SK-N-MC (cell line): ENCODE measurements at regions not wholly inside any gene's neighbourhood (a gene's known extent, or its start where the extent isn't known, plus 50 kb on each side); places are given as distances from the start of the nearest gene placed in this dataset.

ENCODE experiments used
- DNase-seq: peaks from one replicate; pipeline ENCODE4 v3.0.0-alpha.2; 2011; ENCODE audit warnings: low read depth, low spot score
- H3K27ac ChIP-seq: fragments of 200-600 bp; sonication (generic); 2 replicates; pipeline ENCODE4 v1.5.1; 2016; ENCODE audit warnings: mixed run types
- H3K36me3 ChIP-seq: fragments of 200-600 bp; sonication (generic); 2 replicates; pipeline ENCODE4 v1.6.1; 2017; ENCODE audit warnings: antibody characterized with exemption, low read length, mixed read lengths; ENCODE audit not compliant: insufficient read depth
- H3K4me3 ChIP-seq: fragments of 200-600 bp; sonication (generic); 2 replicates; pipeline ENCODE4 v1.5.1; 2016
- H3K9ac ChIP-seq: fragments of 200-600 bp; sonication (generic); 2 replicates; pipeline ENCODE4 v1.8.0; 2017; ENCODE audit warnings: mixed run types, mixed read lengths; ENCODE audit not compliant: insufficient read length
- H3K9me3 ChIP-seq: fragments of 200-600 bp; sonication (generic); 2 replicates; pipeline ENCODE4 v1.6.1; 2017; ENCODE audit warnings: low read depth, mild to moderate bottlenecking, antibody characterized with exemption, low read length, moderate library complexity, mixed read lengths
- EZH2 ChIP-seq: fragments of 200-600 bp; sonication (generic); IDR thresholded peaks from one replicate; pipeline ENCODE4 v1.6.1; 2017; ENCODE audit warnings: antibody characterized with exemption
- FOXP2 ChIP-seq: optimal IDR thresholded peaks from 2 replicates; pipeline ENCODE3; 2011; ENCODE audit warnings: mild to moderate bottlenecking, moderate library complexity; ENCODE audit not compliant: insufficient read depth; ENCODE audit errors: extremely low read length, control extremely low read depth
- POLR2AphosphoS5 ChIP-seq: IDR thresholded peaks from 2 replicates; pipeline ENCODE4 v1.6.1; 2012; ENCODE audit warnings: mild to moderate bottlenecking, low read depth, low read length, borderline replicate concordance

GRCh38 chr10:100620087-100620835, 84.5 kb downstream of the HIF1AN start:
- no peak for DNase-seq
- Histone ChIP-seq H3K9me3 (no peaks in the 10 kb centered on the region), H3K4me3 (no peak overlapping the region), H3K27ac (no peak overlapping the region), H3K36me3 (no peaks in the 10 kb centered on the region), H3K9ac (no peak overlapping the region)
- TF ChIP-seq POLR2AphosphoS5 (no peak), FOXP2 (no peak), EZH2 (no peak)

GRCh38 chr10:100621360-100622205, 85.8 kb downstream of the HIF1AN start:
- Histone ChIP-seq H3K36me3 (no peaks in the 10 kb centered on the region), H3K9ac (no peak overlapping the region), H3K9me3 (no peaks in the 10 kb centered on the region), H3K27ac (no peak overlapping the region), H3K4me3 (no peak overlapping the region)
- TF ChIP-seq POLR2AphosphoS5 (no peak), EZH2 (no peak), FOXP2 (no peak)
- DNase-seq: no peak

DNA sequence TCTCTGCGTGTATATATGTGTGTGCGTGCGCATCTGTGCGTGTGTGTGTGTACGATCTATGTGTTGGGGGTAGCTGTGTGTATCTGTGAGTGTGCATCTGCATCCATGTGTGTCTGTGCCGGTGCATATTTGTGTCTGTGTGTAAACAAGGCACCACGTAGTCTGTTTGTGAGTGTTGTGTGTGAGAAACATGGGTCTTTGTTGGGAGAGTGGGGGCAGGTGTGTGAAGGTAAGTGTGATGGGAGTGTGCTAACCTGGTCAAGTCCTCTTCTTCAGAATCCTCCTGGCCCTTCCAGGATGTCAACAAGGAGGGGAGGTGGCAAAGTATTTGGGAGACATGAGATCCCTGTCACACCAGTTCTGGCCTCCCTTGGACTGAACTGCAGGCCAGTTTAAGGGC, 87.2 kb downstream of the HIF1AN start:
- Histone ChIP-seq H3K9ac (no peak overlapping the region), H3K4me3 (no peak overlapping the region), H3K9me3 (no peaks in the 10 kb centered on the region), H3K36me3 (no peaks in the 10 kb centered on the region), H3K27ac (no peak overlapping the region)
- DNase-seq: no peak
- TF ChIP-seq FOXP2 (no peak), EZH2 (no peak), POLR2AphosphoS5 (no peak)

- no peak overlapping the region for H3K27ac ChIP-seq
- no peak for TF ChIP-seq POLR2AphosphoS5
- no peak for TF ChIP-seq EZH2
- TF ChIP-seq FOXP2: no peak
- DNase-seq: no peak
- H3K4me3 ChIP-seq: no peak overlapping the region
- no peaks in the 10 kb centered on the region for H3K36me3 ChIP-seq
- no peaks in the 10 kb centered on the region for H3K9me3 ChIP-seq
- no peak overlapping the region for H3K9ac ChIP-seq
These were observed 87.9 kb downstream of the HIF1AN start for GRCh38 chr10:100623521-100624230.

DNA sequence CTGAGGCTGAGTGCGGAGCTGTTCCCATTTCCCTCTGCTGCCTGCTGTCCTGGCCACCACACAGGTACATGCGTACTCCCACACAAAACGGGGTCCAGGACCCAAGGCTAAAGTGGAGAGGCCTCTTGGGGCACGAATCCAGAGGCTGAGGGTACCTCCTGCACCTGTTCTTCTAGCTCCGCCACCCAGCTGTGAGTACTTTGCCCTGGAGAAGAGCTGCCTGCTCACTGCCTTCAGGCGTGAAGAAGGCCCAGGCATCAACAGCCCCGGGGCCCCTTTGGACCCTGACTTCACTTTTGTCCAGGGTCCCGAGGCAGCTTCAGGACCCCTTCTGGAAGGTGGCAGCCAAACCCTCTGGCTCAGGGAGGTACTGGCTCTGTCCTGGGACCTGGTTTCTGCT, 88.6 kb downstream of the HIF1AN start:
- no peak for TF ChIP-seq FOXP2
- no peak for TF ChIP-seq EZH2
- TF ChIP-seq POLR2AphosphoS5: no peak
- Histone ChIP-seq H3K4me3 (no peak overlapping the region), H3K27ac (no peak overlapping the region), H3K9ac (no peak overlapping the region), H3K36me3 (no peaks in the 10 kb centered on the region), H3K9me3 (no peaks in the 10 kb centered on the region)
- no peak for DNase-seq

- Histone ChIP-seq H3K4me3 (no peak overlapping the region), H3K36me3 (no peaks in the 10 kb centered on the region), H3K9ac (no peak overlapping the region)
These were observed 90.1 kb downstream of the HIF1AN start for GRCh38 chr10:100625816-100626215.

GRCh38 chr10:100628061-100628460, 92.3 kb downstream of the HIF1AN start:
- no peak for TF ChIP-seq FOXP2
- TF ChIP-seq EZH2: no peak
- TF ChIP-seq POLR2AphosphoS5: no peak
- no peak for DNase-seq
- Histone ChIP-seq H3K4me3 (no peak overlapping the region), H3K36me3 (no peaks in the 10 kb centered on the region), H3K9me3 (no peaks in the 10 kb centered on the region), H3K27ac (no peak overlapping the region), H3K9ac (no peak overlapping the region)

More at GRCh38 chr10:100625816-100626215, 90.1 kb downstream of the HIF1AN start:
- no peak for DNase-seq
- TF ChIP-seq EZH2: no peak
- no peak for TF ChIP-seq FOXP2
- no peak for TF ChIP-seq POLR2AphosphoS5
- H3K9me3 ChIP-seq: no peaks in the 10 kb centered on the region
- H3K27ac ChIP-seq: no peak overlapping the region

GRCh38 chr10:100631192-100631591, 95.4 kb downstream of the HIF1AN start:
- no peak overlapping the region for H3K4me3 ChIP-seq
- H3K9ac ChIP-seq: no peak overlapping the region
- TF ChIP-seq EZH2 (no peak), FOXP2 (no peak), POLR2AphosphoS5 (no peak)
- DNase-seq: no peak
- H3K36me3 ChIP-seq: no peaks in the 10 kb centered on the region
- H3K27ac ChIP-seq: no peak overlapping the region
- H3K9me3 ChIP-seq: no peaks in the 10 kb centered on the region
